Naive B cell (primary cell): ENCODE measurements at regions not wholly inside any gene's neighbourhood (a gene's known extent, or its start where the extent isn't known, plus 50 kb on each side); places are given as distances from the start of the nearest gene placed in this dataset.
"Not testable (repeated sequence)": the region's sequence is repeated elsewhere in the genome, so short reads cannot be mapped to it uniquely, and the experiment has no call there.

Source experiments
- ATAC-seq, 2 donors: fragments of 150-1000 bp; cut with Tn5 transposase; 2 replicates each; pipeline ENCODE4 v1.10.0; 2021; ENCODE audit warnings: low read depth in 2 of 2, mild to moderate bottlenecking in 2 of 2, moderate library complexity in 2 of 2
- DNase-seq: peaks from one replicate; pipeline ENCODE4 v3.0.0; 2022
- H3K27ac Mint-ChIP-seq, 6 donors: one replicate each; pipeline ENCODE4 v1.8.0; 2020 to 2022; ENCODE audit warnings: mild to moderate bottlenecking in 6 of 6, mixed read lengths in 6 of 6, moderate library complexity in 5 of 6, inconsistent platforms in 2 of 6
- H3K27me3 Mint-ChIP-seq, 3 donors: one replicate each; pipeline ENCODE4 v1.8.0; 2021 to 2022; ENCODE audit warnings: mixed read lengths in 3 of 3, mild to moderate bottlenecking in 1 of 3
- H3K36me3 Mint-ChIP-seq, 2 donors: one replicate each; pipeline ENCODE4 v1.8.0; 2020 to 2022; ENCODE audit warnings: mixed read lengths in 2 of 2, inconsistent platforms in 1 of 2, mild to moderate bottlenecking in 1 of 2
- H3K4me1 Mint-ChIP-seq, 3 donors: one replicate each; pipeline ENCODE4 v1.8.0; 2020 to 2022; ENCODE audit warnings: mixed read lengths in 3 of 3, inconsistent platforms in 1 of 3, mild to moderate bottlenecking in 1 of 3, moderate library complexity in 1 of 3
- H3K4me3 Mint-ChIP-seq, 8 donors: one replicate each; pipeline ENCODE4 v1.8.0; 2020 to 2022; ENCODE audit warnings: mild to moderate bottlenecking in 8 of 8, mixed read lengths in 8 of 8, moderate library complexity in 8 of 8, inconsistent platforms in 2 of 8
- H3K9me3 Mint-ChIP-seq, 7 donors: one replicate each; pipeline ENCODE4 v1.8.0; 2020 to 2022; ENCODE audit warnings: mixed read lengths in 7 of 7, mild to moderate bottlenecking in 5 of 7, inconsistent platforms in 2 of 7, moderate library complexity in 1 of 7

- Mint-ChIP-seq H3K36me3 (no peaks in the 10 kb centered on the region), H3K27ac (no peak overlapping the region), H3K4me3 (peak overlapping the region in 1 of 8 donors; percentile 3), H3K27me3 (peaks cover 5 to 12% (median 9%) of the 10 kb centered on the region in 3 donors), H3K4me1 (no peaks in the 10 kb centered on the region), H3K9me3 (peaks cover 3 to 10% (median 8%) of the 10 kb centered on the region in 7 donors)
- ATAC-seq: no peak
- no peak for DNase-seq
Observed at GRCh38 chr9:38328765-38329164, 63.7 kb upstream of the ALDH1B1 start.

- Mint-ChIP-seq H3K27me3 (peaks cover 9 to 16% (median 12%) of the 10 kb centered on the region in 3 donors), H3K9me3 (peaks cover 0 to 16% (median 5%) of the 10 kb centered on the region in 7 donors), H3K4me3 (no peak overlapping the region), H3K27ac (no peak overlapping the region), H3K4me1 (no peaks in the 10 kb centered on the region), H3K36me3 (no peaks in the 10 kb centered on the region)
- ATAC-seq (no peak), DNase-seq (no peak)
Observed at GRCh38 chr9:38326122-38326521, 66.4 kb upstream of the ALDH1B1 start.

DNA sequence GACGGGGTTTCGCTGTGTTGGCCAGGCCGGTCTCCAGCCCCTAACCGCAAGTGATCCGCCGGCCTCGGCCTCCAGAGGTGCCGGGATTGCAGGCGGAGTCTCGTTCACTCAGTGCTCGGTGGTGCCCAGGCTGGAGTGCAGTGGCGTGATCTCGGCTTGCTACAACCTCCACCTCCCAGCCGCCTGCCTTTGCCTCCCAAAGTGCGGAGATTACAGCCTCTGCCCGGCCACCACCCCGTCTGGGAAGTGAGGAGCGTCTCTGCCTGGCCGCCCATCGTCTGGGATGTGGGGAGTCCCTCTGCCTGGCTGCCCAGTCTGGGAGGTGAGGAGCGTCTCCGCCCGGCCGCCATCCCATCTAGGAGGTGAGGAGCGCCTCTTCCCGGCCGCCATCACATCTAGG lies 68.3 kb upstream of the ALDH1B1 start:
- not testable (repeated sequence) for H3K4me1 Mint-ChIP-seq, DNase-seq, H3K27ac Mint-ChIP-seq, ATAC-seq, H3K36me3 Mint-ChIP-seq, H3K4me3 Mint-ChIP-seq
- Mint-ChIP-seq H3K9me3 (peaks cover 0 to 16% (median 5%) of the 10 kb centered on the region in 7 donors), H3K27me3 (peaks cover 9 to 16% (median 12%) of the 10 kb centered on the region in 3 donors)

- Mint-ChIP-seq H3K4me1 (peaks cover 0 to 8% (median 0%) of the 10 kb centered on the region in 3 donors), H3K36me3 (no peaks in the 10 kb centered on the region), H3K9me3 (peaks cover 0 to 16% (median 5%) of the 10 kb centered on the region in 7 donors), H3K4me3 (no peak overlapping the region), H3K27ac (no peak overlapping the region), H3K27me3 (peaks cover 9 to 16% (median 12%) of the 10 kb centered on the region in 3 donors)
- ATAC-seq (no peak), DNase-seq (no peak)
Observed at GRCh38 chr9:38322937-38323336, 69.6 kb upstream of the ALDH1B1 start.

GRCh38 chr9:38319496-38320173 lies 72.9 kb upstream of the ALDH1B1 start:
- peaks cover 10 to 16% (median 12%) of the 10 kb centered on the region in 3 donors for H3K27me3 Mint-ChIP-seq
- H3K27ac Mint-ChIP-seq: peak overlapping the region in 1 of 6 donors; percentile 49
- H3K9me3 Mint-ChIP-seq: peaks cover 0 to 16% (median 3%) of the 10 kb centered on the region in 7 donors

GRCh38 chr9:38318759-38319495 lies 73.6 kb upstream of the ALDH1B1 start:
- H3K27ac Mint-ChIP-seq: peak overlapping the region in 3 of 6 donors; percentile 1 to 57 (median 46)
- H3K4me3 Mint-ChIP-seq: peak overlapping the region in 2 of 8 donors; percentile 13 to 57
- DNase-seq (no peak), ATAC-seq (peak; percentile 49 to 76)
- peaks cover 0 to 16% (median 3%) of the 10 kb centered on the region in 7 donors for H3K9me3 Mint-ChIP-seq
- H3K4me1 Mint-ChIP-seq: peaks cover 0 to 8% (median 0%) of the 10 kb centered on the region in 3 donors
- peaks cover 14 to 23% (median 15%) of the 10 kb centered on the region in 3 donors for H3K27me3 Mint-ChIP-seq
- no peaks in the 10 kb centered on the region for H3K36me3 Mint-ChIP-seq

More at GRCh38 chr9:38319496-38320173, 72.9 kb upstream of the ALDH1B1 start:
- no peaks in the 10 kb centered on the region for H3K36me3 Mint-ChIP-seq
- peaks cover 0 to 8% (median 0%) of the 10 kb centered on the region in 3 donors for H3K4me1 Mint-ChIP-seq
- DNase-seq (no peak), ATAC-seq (no peak)
- H3K4me3 Mint-ChIP-seq: no peak overlapping the region

DNA sequence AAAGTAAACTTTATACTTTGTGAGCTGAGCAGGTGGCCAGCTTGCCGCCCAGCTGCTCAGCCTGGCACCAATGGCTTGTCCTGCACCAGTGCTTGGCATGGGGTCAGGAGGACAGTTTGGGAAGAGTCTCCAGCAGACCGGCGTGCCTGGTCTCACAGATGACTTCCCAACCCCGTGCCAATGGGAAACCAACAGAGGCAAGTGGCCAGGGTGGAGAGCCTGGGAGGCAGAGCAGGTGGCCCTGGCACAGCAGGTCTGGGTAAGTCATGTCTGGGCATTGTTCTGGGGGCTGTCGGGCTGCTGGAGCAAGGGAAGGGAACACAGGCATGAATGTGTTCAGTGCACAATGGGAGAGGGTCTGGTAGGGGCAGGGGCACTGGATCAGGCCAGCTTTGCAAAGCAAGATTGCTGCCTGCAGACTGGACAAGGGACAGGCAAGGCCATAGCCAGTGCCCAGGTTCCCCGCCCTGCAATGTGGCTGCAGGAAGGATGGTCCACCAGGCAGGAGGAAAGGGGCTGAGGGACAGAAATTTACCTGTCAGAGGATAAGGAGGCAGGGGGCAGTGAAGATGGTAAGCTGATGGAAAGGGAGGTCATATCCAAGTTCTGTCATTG lies 76.2 kb upstream of the ALDH1B1 start:
- no peaks in the 10 kb centered on the region for H3K9me3 Mint-ChIP-seq
- H3K4me3 Mint-ChIP-seq: no peak overlapping the region
- H3K27ac Mint-ChIP-seq: peak overlapping the region in 1 of 6 donors; percentile 88
- H3K36me3 Mint-ChIP-seq: no peaks in the 10 kb centered on the region
- peaks cover 0 to 8% (median 0%) of the 10 kb centered on the region in 3 donors for H3K4me1 Mint-ChIP-seq
- ATAC-seq: no peak
- peaks cover 12 to 39% (median 29%) of the 10 kb centered on the region in 3 donors for H3K27me3 Mint-ChIP-seq
- DNase-seq: no peak

GRCh38 chr9:38315085-38315595 lies 77.4 kb upstream of the ALDH1B1 start:
- no peak for DNase-seq
- no peak for ATAC-seq
- H3K4me3 Mint-ChIP-seq: no peak overlapping the region

GRCh38 chr9:38313421-38313820 lies 79.1 kb upstream of the ALDH1B1 start:
- no peak for ATAC-seq
- H3K27me3 Mint-ChIP-seq: peaks cover 12 to 61% (median 36%) of the 10 kb centered on the region in 3 donors
- no peaks in the 10 kb centered on the region for H3K36me3 Mint-ChIP-seq
- DNase-seq: no peak
- peaks cover 0 to 2% (median 0%) of the 10 kb centered on the region in 3 donors for H3K4me1 Mint-ChIP-seq
- H3K27ac Mint-ChIP-seq: peak overlapping the region in 1 of 6 donors; percentile 66
- H3K9me3 Mint-ChIP-seq: no peaks in the 10 kb centered on the region
- H3K4me3 Mint-ChIP-seq: no peak overlapping the region

More at GRCh38 chr9:38315085-38315595, 77.4 kb upstream of the ALDH1B1 start:
- peaks cover 0 to 8% (median 0%) of the 10 kb centered on the region in 3 donors for H3K4me1 Mint-ChIP-seq
- H3K36me3 Mint-ChIP-seq: no peaks in the 10 kb centered on the region
- H3K27ac Mint-ChIP-seq: peak overlapping the region in 1 of 6 donors; percentile 17
- H3K27me3 Mint-ChIP-seq: peaks cover 12 to 44% (median 29%) of the 10 kb centered on the region in 3 donors
- no peaks in the 10 kb centered on the region for H3K9me3 Mint-ChIP-seq

DNA sequence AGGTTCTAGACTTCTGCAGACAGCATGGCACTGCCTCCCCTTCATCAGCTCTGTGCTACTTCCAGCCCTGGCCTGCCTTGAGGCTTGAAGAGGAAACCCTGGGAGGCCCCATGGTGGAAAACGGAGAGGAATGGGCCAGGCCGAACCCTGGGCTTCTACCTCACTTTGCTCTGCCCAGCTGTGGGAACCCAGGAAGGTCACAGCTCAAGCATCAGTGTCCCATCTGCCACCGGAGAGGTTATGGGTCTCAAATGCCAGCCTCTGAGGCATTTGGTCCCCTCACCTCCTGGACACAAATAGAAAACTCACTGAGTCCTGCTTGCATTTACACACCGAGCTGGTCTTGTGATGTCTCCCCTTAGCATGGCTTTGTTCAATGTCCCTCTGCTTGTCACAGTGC lies 80.1 kb upstream of the ALDH1B1 start:
- DNase-seq (no peak), ATAC-seq (no peak)
- no peak overlapping the region for H3K4me3 Mint-ChIP-seq
- H3K27ac Mint-ChIP-seq: no peak overlapping the region
- H3K4me1 Mint-ChIP-seq: no peaks in the 10 kb centered on the region
- no peaks in the 10 kb centered on the region for H3K9me3 Mint-ChIP-seq
- H3K36me3 Mint-ChIP-seq: no peaks in the 10 kb centered on the region
- H3K27me3 Mint-ChIP-seq: peaks cover 15 to 63% (median 37%) of the 10 kb centered on the region in 3 donors

DNA sequence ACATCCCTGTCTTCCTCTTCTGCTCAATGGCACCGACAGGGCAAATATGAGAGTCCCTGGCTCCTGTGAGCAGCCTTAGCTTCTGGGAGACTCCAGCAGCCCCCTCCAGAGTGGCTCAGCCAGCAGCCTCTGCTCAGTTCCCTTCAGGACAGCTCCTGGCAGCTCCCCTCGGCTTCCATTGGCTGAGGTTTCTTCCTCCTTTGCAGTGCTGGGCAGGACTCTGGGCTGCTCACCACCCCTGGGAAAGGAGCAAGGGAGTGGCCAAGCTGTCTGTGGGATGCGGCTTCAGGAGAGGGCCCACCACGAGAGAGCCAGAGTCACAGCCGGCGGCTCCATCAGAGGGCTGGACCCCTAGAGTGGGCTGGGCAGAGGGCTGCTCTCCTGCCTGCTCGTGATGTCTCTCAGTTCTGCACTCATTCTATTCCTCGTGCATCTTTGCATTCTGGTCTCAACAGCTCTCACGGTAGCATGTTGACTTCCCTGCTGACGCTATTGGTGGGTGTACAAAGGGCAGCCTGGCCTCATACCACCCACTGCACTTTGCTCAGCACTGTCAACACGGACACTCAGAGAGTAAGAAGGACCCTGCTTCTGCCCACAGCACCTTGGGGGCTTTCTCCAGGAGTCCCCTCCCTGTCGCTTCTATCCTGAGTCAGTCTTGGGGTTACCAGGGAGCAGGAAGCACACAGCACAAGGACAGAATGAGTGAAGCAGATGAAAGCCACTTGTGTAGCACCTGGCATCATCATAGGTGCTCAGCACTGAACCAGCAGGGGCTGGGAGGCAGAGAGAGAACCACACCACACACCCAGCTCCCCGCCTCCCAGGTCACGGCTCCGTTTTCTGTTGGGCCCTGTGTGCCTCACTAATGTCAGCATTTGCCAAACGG lies 80.9 kb upstream of the ALDH1B1 start:
- DNase-seq (no peak), ATAC-seq (no peak)
- peak overlapping the region in 1 of 6 donors; percentile 32 for H3K27ac Mint-ChIP-seq
- peaks cover 15 to 63% (median 37%) of the 10 kb centered on the region in 3 donors for H3K27me3 Mint-ChIP-seq
- H3K9me3 Mint-ChIP-seq: no peaks in the 10 kb centered on the region
- no peak overlapping the region for H3K4me3 Mint-ChIP-seq
- no peaks in the 10 kb centered on the region for H3K36me3 Mint-ChIP-seq
- H3K4me1 Mint-ChIP-seq: no peaks in the 10 kb centered on the region

- Mint-ChIP-seq H3K4me3 (no peak overlapping the region), H3K36me3 (no peaks in the 10 kb centered on the region), H3K4me1 (no peaks in the 10 kb centered on the region), H3K9me3 (no peaks in the 10 kb centered on the region), H3K27ac (no peak overlapping the region), H3K27me3 (peaks cover 9 to 53% (median 25%) of the 10 kb centered on the region in 3 donors)
- DNase-seq: no peak
- no peak for ATAC-seq
Observed at GRCh38 chr9:38309324-38310195, 82.9 kb upstream of the ALDH1B1 start.
